ENCODE measurements at regions not wholly inside any gene's neighbourhood (a gene's known extent, or its start where the extent isn't known, plus 50 kb on each side); places are given as distances from the start of the nearest gene placed in this dataset.

DNA sequence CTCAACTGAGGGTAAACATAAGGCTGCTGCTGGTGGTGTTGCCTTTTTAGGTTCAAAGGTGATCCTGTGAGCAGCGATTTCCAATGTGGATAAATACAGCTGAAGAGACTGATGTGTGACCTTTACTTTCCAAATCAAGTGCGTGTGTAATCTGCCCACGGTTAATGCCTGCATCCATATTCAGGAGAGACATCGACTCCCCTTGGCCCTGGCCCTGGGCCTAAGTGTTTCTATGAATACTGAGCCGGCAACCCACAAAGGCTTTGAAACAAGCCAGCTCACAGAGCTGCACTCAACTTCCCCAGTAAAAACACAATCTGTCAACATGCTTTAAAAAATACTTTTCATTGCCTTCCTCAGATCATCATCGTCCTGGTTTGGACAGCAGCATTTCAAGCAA lies 1026.6 kb downstream of the TMEM182 start:
- Histone ChIP-seq H3K36me3 (ENCODE audit: insufficient read depth, insufficient read length, low read length) (no peaks in the 10 kb centered on the region), H3K27me3 (ENCODE audit: insufficient read depth, insufficient read length) (peaks cover 65% of the 10 kb centered on the region), H3K9ac (ENCODE audit: insufficient read length, low read depth) (no peak overlapping the region), H3K9me3 (ENCODE audit: insufficient read depth, low read length) (peaks cover 23% of the 10 kb centered on the region), H3K4me1 (ENCODE audit: insufficient read depth, insufficient read length) (no peaks in the 10 kb centered on the region), H3K4me3 (ENCODE audit: insufficient read length, low read depth) (no peak overlapping the region)
- DNase-seq (ENCODE audit: low read depth, low spot score), result no peak
- TF ChIP-seq YY1 (IDR thresholded peaks at IDR 0.05; ENCODE audit: insufficient read depth, insufficient read length) (no peak), ZNF274 (IDR thresholded peaks at IDR 0.05; ENCODE audit: low read depth, low read length) (no peak), SUZ12 (IDR thresholded peaks at IDR 0.05; ENCODE audit: extremely low read depth, insufficient read depth, insufficient read length) (no peak)

- DNase-seq (ENCODE audit: low read depth, low spot score), result no peak
- Histone ChIP-seq H3K4me1 (ENCODE audit: insufficient read depth, insufficient read length) (no peaks in the 10 kb centered on the region), H3K9ac (ENCODE audit: insufficient read length, low read depth) (no peak overlapping the region), H3K36me3 (ENCODE audit: insufficient read depth, insufficient read length, low read length) (no peaks in the 10 kb centered on the region), H3K9me3 (ENCODE audit: insufficient read depth, low read length) (peaks cover 28% of the 10 kb centered on the region), H3K4me3 (ENCODE audit: insufficient read length, low read depth) (no peak overlapping the region), H3K27me3 (ENCODE audit: insufficient read depth, insufficient read length) (peaks cover 71% of the 10 kb centered on the region)
- TF ChIP-seq YY1 (IDR thresholded peaks at IDR 0.05; ENCODE audit: insufficient read depth, insufficient read length) (no peak), ZNF274 (IDR thresholded peaks at IDR 0.05; ENCODE audit: low read depth, low read length) (no peak), SUZ12 (IDR thresholded peaks at IDR 0.05; ENCODE audit: extremely low read depth, insufficient read depth, insufficient read length) (no peak)
Observed at GRCh38 chr2:103788951-103789350, 1027.1 kb downstream of the TMEM182 start.

DNA sequence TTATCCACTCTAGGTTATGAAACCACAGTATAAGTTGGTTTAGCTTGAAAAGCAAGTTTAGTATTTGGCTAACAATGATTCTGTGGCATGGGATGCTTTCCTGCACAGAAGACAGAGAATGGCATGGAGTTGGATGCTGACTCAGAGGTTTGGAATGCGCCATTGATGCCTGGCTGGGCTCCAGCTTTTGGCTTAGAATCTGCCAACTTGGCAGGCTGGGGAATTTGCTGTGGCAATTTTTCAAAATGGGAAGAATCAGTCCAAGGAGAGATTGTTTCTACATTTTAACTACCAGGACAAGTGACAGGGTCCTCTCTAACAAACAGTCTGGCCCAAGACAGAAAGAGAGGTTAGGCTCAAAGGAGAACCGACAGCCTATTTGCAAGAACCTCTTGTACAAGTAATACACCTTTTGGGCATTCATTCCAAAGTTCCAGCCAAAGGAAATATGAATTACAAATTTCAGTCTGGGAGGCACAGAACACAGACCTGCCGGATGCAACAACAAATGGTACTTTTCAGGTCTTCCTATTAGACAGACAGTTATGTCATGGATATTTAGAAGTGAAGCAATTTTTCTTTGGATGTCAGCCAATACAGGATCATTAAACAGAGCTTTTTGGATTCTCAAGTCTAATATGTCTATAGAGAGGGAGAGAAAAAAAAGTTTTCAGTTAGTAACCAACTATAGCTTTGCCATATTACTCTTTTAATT lies 1027.7 kb downstream of the TMEM182 start:
- no peak for TF ChIP-seq YY1 (IDR thresholded peaks at IDR 0.05; ENCODE audit: insufficient read depth, insufficient read length)
- no peak for TF ChIP-seq SUZ12 (IDR thresholded peaks at IDR 0.05; ENCODE audit: extremely low read depth, insufficient read depth, insufficient read length)
- no peak for TF ChIP-seq ZNF274 (IDR thresholded peaks at IDR 0.05; ENCODE audit: low read depth, low read length)
- Histone ChIP-seq H3K4me3 (ENCODE audit: insufficient read length, low read depth) (no peak overlapping the region), H3K9me3 (ENCODE audit: insufficient read depth, low read length) (peaks cover 34% of the 10 kb centered on the region), H3K27me3 (ENCODE audit: insufficient read depth, insufficient read length) (peaks cover 77% of the 10 kb centered on the region), H3K9ac (ENCODE audit: insufficient read length, low read depth) (no peak overlapping the region), H3K36me3 (ENCODE audit: insufficient read depth, insufficient read length, low read length) (no peaks in the 10 kb centered on the region), H3K4me1 (ENCODE audit: insufficient read depth, insufficient read length) (no peaks in the 10 kb centered on the region)
- peak; percentile 54 for DNase-seq (ENCODE audit: low read depth, low spot score)

DNA sequence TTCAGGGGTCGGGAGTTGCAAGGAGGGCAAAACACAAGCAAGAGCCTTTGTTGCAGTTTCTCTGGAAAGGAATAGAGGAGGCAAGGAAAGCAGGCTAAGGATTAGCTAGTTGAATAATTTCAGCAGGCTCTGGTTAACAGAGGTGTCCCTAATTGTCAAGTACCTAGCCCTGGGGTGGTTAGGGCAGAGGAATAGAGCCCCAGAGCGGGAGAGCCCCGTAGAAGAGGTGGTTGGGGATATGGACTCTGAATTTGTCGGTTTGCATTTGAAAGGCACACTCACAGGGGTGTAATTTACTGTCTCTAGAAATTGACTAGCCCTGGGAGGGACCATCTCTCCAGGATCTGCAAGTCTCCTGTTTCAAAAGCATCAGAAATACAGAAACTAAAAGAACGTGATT lies 1030.2 kb downstream of the TMEM182 start:
- no peak overlapping the region for H3K9ac ChIP-seq (ENCODE audit: insufficient read length, low read depth)
- no peaks in the 10 kb centered on the region for H3K4me1 ChIP-seq (ENCODE audit: insufficient read depth, insufficient read length)
- H3K9me3 ChIP-seq (ENCODE audit: insufficient read depth, low read length), result peaks cover 47% of the 10 kb centered on the region
- peaks cover 91% of the 10 kb centered on the region for H3K27me3 ChIP-seq (ENCODE audit: insufficient read depth, insufficient read length)
- TF ChIP-seq SUZ12 (IDR thresholded peaks at IDR 0.05; ENCODE audit: extremely low read depth, insufficient read depth, insufficient read length) (no peak), ZNF274 (IDR thresholded peaks at IDR 0.05; ENCODE audit: low read depth, low read length) (no peak), YY1 (IDR thresholded peaks at IDR 0.05; ENCODE audit: insufficient read depth, insufficient read length) (no peak)
- no peak overlapping the region for H3K4me3 ChIP-seq (ENCODE audit: insufficient read length, low read depth)
- H3K36me3 ChIP-seq (ENCODE audit: insufficient read depth, insufficient read length, low read length), result no peaks in the 10 kb centered on the region
- DNase-seq (ENCODE audit: low read depth, low spot score), result peak; percentile 90

DNA sequence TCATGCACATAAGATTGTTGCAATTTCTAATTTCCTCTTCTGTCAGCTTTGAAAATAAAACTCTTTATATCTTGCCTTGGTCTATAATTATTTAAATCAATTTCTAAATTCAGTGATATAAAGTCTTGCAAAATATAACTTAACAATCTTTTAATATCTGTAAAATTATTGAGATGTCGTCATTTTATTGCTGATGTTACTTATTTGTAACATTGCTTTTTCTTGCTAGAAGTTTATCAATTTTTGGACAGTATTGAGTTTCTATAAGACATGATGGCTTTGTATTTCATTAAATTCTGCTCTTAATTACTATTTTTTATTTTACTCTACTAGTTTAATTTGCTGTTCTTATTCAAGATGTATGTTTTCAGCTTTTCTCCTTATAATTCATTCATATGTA lies 1036.5 kb downstream of the TMEM182 start:
- Histone ChIP-seq H3K4me1 (ENCODE audit: insufficient read depth, insufficient read length) (no peaks in the 10 kb centered on the region), H3K27me3 (ENCODE audit: insufficient read depth, insufficient read length) (peaks cover 45% of the 10 kb centered on the region), H3K4me3 (ENCODE audit: insufficient read length, low read depth) (no peak overlapping the region), H3K9ac (ENCODE audit: insufficient read length, low read depth) (no peak overlapping the region), H3K9me3 (ENCODE audit: insufficient read depth, low read length) (peaks cover 34% of the 10 kb centered on the region), H3K36me3 (ENCODE audit: insufficient read depth, insufficient read length, low read length) (no peaks in the 10 kb centered on the region)
- no peak for DNase-seq (ENCODE audit: low read depth, low spot score)
- TF ChIP-seq ZNF274 (IDR thresholded peaks at IDR 0.05; ENCODE audit: low read depth, low read length) (no peak), YY1 (IDR thresholded peaks at IDR 0.05; ENCODE audit: insufficient read depth, insufficient read length) (no peak), SUZ12 (IDR thresholded peaks at IDR 0.05; ENCODE audit: extremely low read depth, insufficient read depth, insufficient read length) (no peak)

DNA sequence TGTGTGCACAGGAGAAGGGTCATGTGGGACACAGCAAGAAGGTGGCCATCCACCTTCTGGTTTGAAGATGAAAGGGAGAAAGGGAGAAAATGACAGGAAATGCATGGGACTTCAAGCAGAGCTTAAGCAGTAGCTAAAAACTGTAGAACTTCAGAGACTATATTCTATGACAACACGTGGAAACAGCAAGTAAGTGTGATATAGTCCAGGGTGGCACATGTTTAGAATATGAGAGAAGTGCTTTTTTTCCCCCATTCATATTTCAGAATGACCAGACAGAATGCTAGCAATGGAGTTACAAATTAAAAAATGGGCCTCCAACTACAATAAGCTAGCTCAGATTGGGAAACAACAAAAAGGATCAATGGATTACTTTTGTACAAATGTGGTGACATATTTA lies 1042.2 kb downstream of the TMEM182 start:
- Histone ChIP-seq H3K36me3 (ENCODE audit: insufficient read depth, insufficient read length, low read length) (no peaks in the 10 kb centered on the region), H3K9me3 (ENCODE audit: insufficient read depth, low read length) (peaks cover 9% of the 10 kb centered on the region; the same call in 1 of the 2 replicates), H3K4me1 (ENCODE audit: insufficient read depth, insufficient read length) (no peaks in the 10 kb centered on the region), H3K4me3 (ENCODE audit: insufficient read length, low read depth) (no peak overlapping the region), H3K27me3 (ENCODE audit: insufficient read depth, insufficient read length) (no peaks in the 10 kb centered on the region), H3K9ac (ENCODE audit: insufficient read length, low read depth) (no peak overlapping the region)
- DNase-seq (ENCODE audit: low read depth, low spot score), result no peak
- no peak for TF ChIP-seq SUZ12 (IDR thresholded peaks at IDR 0.05; ENCODE audit: extremely low read depth, insufficient read depth, insufficient read length)

GRCh38 chr2:103805746-103806145 lies 1043.9 kb downstream of the TMEM182 start:
- H3K4me3 ChIP-seq (ENCODE audit: insufficient read length, low read depth), result no peak overlapping the region
- no peaks in the 10 kb centered on the region for H3K36me3 ChIP-seq (ENCODE audit: insufficient read depth, insufficient read length, low read length)
- no peak for DNase-seq (ENCODE audit: low read depth, low spot score)
- H3K9me3 ChIP-seq (ENCODE audit: insufficient read depth, low read length), result peaks cover 9% of the 10 kb centered on the region; the same call in 1 of the 2 replicates
- H3K4me1 ChIP-seq (ENCODE audit: insufficient read depth, insufficient read length), result no peaks in the 10 kb centered on the region
- H3K27me3 ChIP-seq (ENCODE audit: insufficient read depth, insufficient read length), result no peaks in the 10 kb centered on the region
- H3K9ac ChIP-seq (ENCODE audit: insufficient read length, low read depth), result no peak overlapping the region
- no peak for TF ChIP-seq SUZ12 (IDR thresholded peaks at IDR 0.05; ENCODE audit: extremely low read depth, insufficient read depth, insufficient read length)
- no peak for TF ChIP-seq YY1 (IDR thresholded peaks at IDR 0.05; ENCODE audit: insufficient read depth, insufficient read length)
- TF ChIP-seq ZNF274 (IDR thresholded peaks at IDR 0.05; ENCODE audit: low read depth, low read length), result no peak
